CD4-positive, alpha-beta T cell (primary cell): ENCODE measurements at regions not wholly inside any gene's neighbourhood (a gene's known extent, or its start where the extent isn't known, plus 50 kb on each side); places are given as distances from the start of the nearest gene placed in this dataset.

Experiments used
- ATAC-seq: fragments of 200-7000 bp; cut with Tn5 transposase; one replicate; pipeline ENCODE4 v1.10.0; 2022; ENCODE audit warnings: mild to moderate bottlenecking; ENCODE audit not compliant: poor library complexity
- CTCF ChIA-PET: fragments of 350-600 bp; sonication (Branson Sonifier 250); formaldehyde crosslinking; loops from one replicate; lab custom pipeline; 2021; ENCODE audit warnings: antibody characterized with exemption, inconsistent platforms; lab: Charles Lee
- POLR2A ChIA-PET: fragments of 350-600 bp; sonication (Branson Sonifier 250); formaldehyde crosslinking; loops from one replicate; lab custom pipeline; 2021; ENCODE audit warnings: antibody characterized with exemption, inconsistent platforms; lab: Charles Lee
- DNase-seq, 14 experiments: peaks; one replicate each; pipeline ENCODE4 v3.0.0-alpha.2; 2013 to 2020; ENCODE audit warnings: mixed read lengths in 2 of 14
- H3K27ac ChIP-seq, 2 donors: one replicate each; pipeline versions ENCODE4 v1.5.1 to v1.7.0; 2013; ENCODE audit warnings: low read length in 2 of 2, low read depth in 1 of 2, mild to moderate bottlenecking in 1 of 2
- H3K27me3 ChIP-seq, 2 experiments: 1 replicate in 1 of 2; 2 replicates in 1 of 2; pipeline versions ENCODE4 v1.6.1 to v1.7.0; 2013; ENCODE audit warnings: low read length in 2 of 2, control low read depth in 1 of 2, mild to moderate bottlenecking in 1 of 2, moderate library complexity in 1 of 2; ENCODE audit not compliant: insufficient read depth in 2 of 2, control insufficient read depth in 1 of 2
- H3K36me3 ChIP-seq: one replicate; pipeline ENCODE4 v1.6.1; 2013; ENCODE audit warnings: low read length, control low read depth; ENCODE audit not compliant: insufficient read depth
- H3K4me1 ChIP-seq: one replicate; pipeline ENCODE4 v1.6.1; 2013; ENCODE audit warnings: low read length, control low read depth; ENCODE audit not compliant: insufficient read depth
- H3K4me3 ChIP-seq: one replicate; pipeline ENCODE4 v1.5.1; 2013; ENCODE audit warnings: mild to moderate bottlenecking, low read length, moderate library complexity
- H3K9me3 ChIP-seq, 2 experiments: 1 replicate in 1 of 2; 2 replicates in 1 of 2; pipeline versions ENCODE4 v1.6.1 to v1.7.0; 2013; ENCODE audit warnings: low read length in 2 of 2, mild to moderate bottlenecking in 2 of 2, control low read depth in 1 of 2, moderate library complexity in 1 of 2; ENCODE audit not compliant: control insufficient read depth in 1 of 2, insufficient read depth in 1 of 2
- H3K27ac Mint-ChIP-seq: one replicate; pipeline ENCODE4 v1.8.0; 2020; ENCODE audit warnings: mixed read lengths
- H3K27me3 Mint-ChIP-seq: one replicate; pipeline ENCODE4 v1.8.0; 2021; ENCODE audit warnings: mixed read lengths
- H3K36me3 Mint-ChIP-seq: one replicate; pipeline ENCODE4 v1.8.0; 2021; ENCODE audit warnings: low read depth, mixed read lengths
- H3K4me1 Mint-ChIP-seq: one replicate; pipeline ENCODE4 v1.8.0; 2021; ENCODE audit warnings: low read depth, mixed read lengths
- H3K4me3 Mint-ChIP-seq: one replicate; pipeline ENCODE4 v1.8.0; 2020; ENCODE audit warnings: mild to moderate bottlenecking, mixed read lengths
- H3K9me3 Mint-ChIP-seq: one replicate; pipeline ENCODE4 v1.8.0; 2020; ENCODE audit warnings: mixed read lengths
- intact Hi-C, 2 experiments: fragments of 100-400 bp; cut with DNase I in 1 of 2; cut with micrococcal nuclease in 1 of 2; formaldehyde crosslinking; loops; one replicate each; pipeline versions ENCODE4 v1.15.1 to v1.9.0; 2023 to 2025; cut with DNase I, micrococcal nuclease
- TF ChIP-seq, protein P1 (sequence below): fragments of 200-600 bp; IDR thresholded peaks from one replicate; pipeline ENCODE4 v1.8.0; 2022; ENCODE audit warnings: antibody characterized with exemption, mild to moderate bottlenecking

DNA sequence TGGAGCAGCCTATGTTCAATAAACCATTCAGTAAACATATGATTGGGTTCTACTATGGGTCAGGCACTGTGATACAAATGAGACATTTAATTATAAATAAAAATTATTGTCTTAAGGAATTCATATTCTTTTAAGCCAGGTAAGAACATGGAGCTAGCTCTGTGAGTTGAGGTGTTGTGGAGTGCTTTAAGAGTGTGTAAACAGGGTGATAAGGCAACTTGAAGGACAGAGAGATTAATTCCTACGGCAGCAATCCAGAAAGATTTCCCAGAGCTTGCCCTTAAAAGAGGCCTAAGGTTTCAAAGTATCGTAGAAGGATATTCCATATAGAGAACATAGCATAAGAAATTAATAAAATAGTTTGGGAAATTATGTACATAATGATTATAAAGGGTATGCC is 126.4 kb upstream of the FAT3 start:
- Histone ChIP-seq H3K4me1 (no peaks in the 10 kb centered on the region), H3K36me3 (no peaks in the 10 kb centered on the region), H3K4me3 (no peak overlapping the region), H3K9me3 (no peaks in the 10 kb centered on the region), H3K27ac (no peak overlapping the region), H3K27me3 (no peaks in the 10 kb centered on the region)
- no peak overlapping the region for H3K4me3 Mint-ChIP-seq
- no peak for ATAC-seq
- CTCF ChIA-PET = no interaction called here
- no peaks in the 10 kb centered on the region for H3K9me3 Mint-ChIP-seq
- intact Hi-C loops = no loop called here
- no peaks in the 10 kb centered on the region for H3K36me3 Mint-ChIP-seq
- POLR2A ChIA-PET = no interaction called here
- DNase-seq = no peak
- no peak overlapping the region for H3K27ac Mint-ChIP-seq
- H3K27me3 Mint-ChIP-seq = no peaks in the 10 kb centered on the region
- TF ChIP-seq, protein P1, sequence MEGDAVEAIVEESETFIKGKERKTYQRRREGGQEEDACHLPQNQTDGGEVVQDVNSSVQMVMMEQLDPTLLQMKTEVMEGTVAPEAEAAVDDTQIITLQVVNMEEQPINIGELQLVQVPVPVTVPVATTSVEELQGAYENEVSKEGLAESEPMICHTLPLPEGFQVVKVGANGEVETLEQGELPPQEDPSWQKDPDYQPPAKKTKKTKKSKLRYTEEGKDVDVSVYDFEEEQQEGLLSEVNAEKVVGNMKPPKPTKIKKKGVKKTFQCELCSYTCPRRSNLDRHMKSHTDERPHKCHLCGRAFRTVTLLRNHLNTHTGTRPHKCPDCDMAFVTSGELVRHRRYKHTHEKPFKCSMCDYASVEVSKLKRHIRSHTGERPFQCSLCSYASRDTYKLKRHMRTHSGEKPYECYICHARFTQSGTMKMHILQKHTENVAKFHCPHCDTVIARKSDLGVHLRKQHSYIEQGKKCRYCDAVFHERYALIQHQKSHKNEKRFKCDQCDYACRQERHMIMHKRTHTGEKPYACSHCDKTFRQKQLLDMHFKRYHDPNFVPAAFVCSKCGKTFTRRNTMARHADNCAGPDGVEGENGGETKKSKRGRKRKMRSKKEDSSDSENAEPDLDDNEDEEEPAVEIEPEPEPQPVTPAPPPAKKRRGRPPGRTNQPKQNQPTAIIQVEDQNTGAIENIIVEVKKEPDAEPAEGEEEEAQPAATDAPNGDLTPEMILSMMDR = no peak
- no peaks in the 10 kb centered on the region for H3K4me1 Mint-ChIP-seq

DNA sequence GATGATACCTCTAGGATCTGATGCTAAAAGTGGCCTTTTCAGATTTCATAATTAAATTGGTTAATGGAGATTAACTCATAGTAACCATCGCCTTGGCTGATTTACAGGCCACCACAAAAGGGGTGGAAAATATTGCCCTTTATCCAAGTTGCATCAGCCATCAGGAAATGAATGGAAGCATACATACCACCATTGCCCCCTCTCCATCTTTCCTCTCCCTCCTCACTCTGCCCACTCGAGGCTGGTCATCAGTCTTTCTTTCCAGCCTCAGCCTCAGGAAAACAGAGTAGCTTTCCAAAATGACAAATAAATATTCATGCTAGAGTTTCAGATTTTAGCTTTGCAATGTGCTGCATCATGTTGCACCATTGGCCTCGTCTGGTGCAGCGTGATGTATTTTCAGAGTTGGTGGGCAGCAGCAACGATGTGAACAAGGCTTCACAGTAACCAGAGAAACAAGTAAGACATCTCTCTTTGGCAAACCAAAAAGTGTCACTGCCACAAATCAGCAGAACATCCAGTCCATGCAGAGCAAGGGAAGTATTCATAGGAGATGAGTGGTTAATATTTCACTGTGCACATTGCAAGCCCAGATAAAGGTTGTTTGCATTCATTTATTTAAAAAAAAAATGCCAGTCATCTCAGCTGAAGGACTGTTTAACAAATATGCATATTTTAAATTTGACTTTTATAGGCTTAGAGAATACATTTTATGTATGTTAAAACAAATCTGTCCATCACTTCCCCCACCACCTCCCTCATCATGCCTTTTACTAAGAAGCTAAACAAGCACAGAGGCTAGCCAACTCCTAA is 136.7 kb upstream of the FAT3 start:
- Histone ChIP-seq H3K27ac (no peak overlapping the region), H3K9me3 (no peaks in the 10 kb centered on the region), H3K36me3 (no peaks in the 10 kb centered on the region), H3K4me1 (no peaks in the 10 kb centered on the region), H3K27me3 (no peaks in the 10 kb centered on the region), H3K4me3 (no peak overlapping the region)
- CTCF ChIA-PET = no interaction called here
- TF ChIP-seq, protein P1 = no peak
- POLR2A ChIA-PET = no interaction called here
- ATAC-seq = no peak
- Mint-ChIP-seq H3K4me3 (no peak overlapping the region), H3K27ac (no peak overlapping the region), H3K36me3 (no peaks in the 10 kb centered on the region), H3K27me3 (no peaks in the 10 kb centered on the region), H3K4me1 (no peaks in the 10 kb centered on the region), H3K9me3 (peaks cover 15% of the 10 kb centered on the region)
- DNase-seq = no peak
- intact Hi-C loops = no loop called here

DNA sequence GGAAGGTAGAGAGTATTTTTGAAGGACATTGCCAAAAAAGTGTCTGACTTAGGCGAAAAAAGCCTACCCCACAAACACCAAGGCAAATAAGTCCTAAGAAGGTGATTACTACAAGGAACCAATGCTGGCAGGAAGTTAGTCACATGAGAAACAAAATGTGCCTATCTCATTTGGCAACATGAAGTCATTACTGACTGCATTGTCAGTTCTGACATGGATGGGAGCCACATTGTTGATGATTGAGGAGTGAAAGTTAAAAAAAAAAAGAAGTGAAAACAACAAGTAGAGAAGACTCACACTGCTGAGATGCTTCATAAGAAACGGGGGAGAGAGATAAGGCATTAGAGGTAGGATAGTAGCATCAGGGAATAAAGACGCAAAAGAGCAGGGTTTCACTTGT is 141.5 kb upstream of the FAT3 start:
- TF ChIP-seq, protein P1 = no peak
- POLR2A ChIA-PET = no interaction called here
- H3K9me3 Mint-ChIP-seq = peaks cover 12% of the 10 kb centered on the region
- ATAC-seq (no peak), DNase-seq (no peak)
- no peak overlapping the region for H3K27ac Mint-ChIP-seq
- Histone ChIP-seq H3K9me3 (no peaks in the 10 kb centered on the region), H3K27ac (no peak overlapping the region), H3K36me3 (no peaks in the 10 kb centered on the region), H3K27me3 (no peaks in the 10 kb centered on the region), H3K4me1 (no peaks in the 10 kb centered on the region), H3K4me3 (no peak overlapping the region)
- CTCF ChIA-PET = no interaction called here
- intact Hi-C loops = no loop called here
- no peaks in the 10 kb centered on the region for H3K4me1 Mint-ChIP-seq
- no peaks in the 10 kb centered on the region for H3K27me3 Mint-ChIP-seq
- no peaks in the 10 kb centered on the region for H3K36me3 Mint-ChIP-seq
- no peak overlapping the region for H3K4me3 Mint-ChIP-seq
